Upper lobe of right lung (tissue), 1 donor: ENCODE measurements at regions not wholly inside any gene's neighbourhood (a gene's known extent, or its start where the extent isn't known, plus 50 kb on each side); places are given as distances from the start of the nearest gene placed in this dataset.

Source experiments
- ATAC-seq: fragments of 200-7000 bp; cut with Tn5 transposase; one replicate; pipeline ENCODE4 v1.9.1; 2020; ENCODE audit warnings: mild to moderate bottlenecking, moderate library complexity
- DNase-seq: peaks from one replicate; pipeline ENCODE4 v3.0.0-alpha.2; 2020
- H3K27ac ChIP-seq: fragments of 200-600 bp; one replicate; pipeline ENCODE4 v1.8.0; 2022
- H3K27me3 ChIP-seq: fragments of 200-600 bp; one replicate; pipeline ENCODE4 v1.8.0; 2022; ENCODE audit warnings: mild to moderate bottlenecking
- H3K36me3 ChIP-seq: fragments of 200-600 bp; one replicate; pipeline ENCODE4 v1.8.0; 2022
- H3K4me1 ChIP-seq: fragments of 200-600 bp; one replicate; pipeline ENCODE4 v1.8.0; 2022
- H3K4me3 ChIP-seq: fragments of 200-600 bp; one replicate; pipeline ENCODE4 v1.8.0; 2022; ENCODE audit warnings: mild to moderate bottlenecking
- H3K9me3 ChIP-seq: fragments of 200-600 bp; one replicate; pipeline ENCODE4 v1.8.0; 2022
- intact Hi-C: fragments of 100-400 bp; cut with DNase I; formaldehyde crosslinking; loops from one replicate; pipeline ENCODE4 v1.11.0; 2022
- TF ChIP-seq, protein P1 (sequence below): fragments of 200-600 bp; IDR thresholded peaks from one replicate; pipeline ENCODE4 v1.8.0; 2022; ENCODE audit warnings: antibody characterized with exemption
- donor health status: DM: no; HTN: yes; CAD: no; lungs with severe emphysema.

DNA sequence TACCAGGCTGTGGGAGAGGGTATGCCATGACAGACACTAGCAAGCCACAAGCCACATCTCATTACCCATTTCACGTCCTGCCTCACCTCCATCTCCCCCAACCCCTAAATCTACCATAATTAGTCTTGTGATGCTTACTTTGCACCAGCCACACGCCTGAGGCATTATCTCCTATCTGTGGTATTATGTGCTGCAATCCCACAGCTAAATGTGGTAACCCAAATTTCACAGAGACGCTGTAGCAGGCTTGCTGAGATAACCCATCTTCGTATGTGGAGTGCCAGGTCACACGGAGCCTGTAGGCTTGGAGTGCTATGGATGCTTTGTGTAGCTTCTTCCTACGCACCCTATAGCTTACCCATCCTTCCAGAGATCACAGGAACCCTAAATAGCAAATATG, 256.7 kb upstream of the KCNH8 start:
- TF ChIP-seq, protein P1, sequence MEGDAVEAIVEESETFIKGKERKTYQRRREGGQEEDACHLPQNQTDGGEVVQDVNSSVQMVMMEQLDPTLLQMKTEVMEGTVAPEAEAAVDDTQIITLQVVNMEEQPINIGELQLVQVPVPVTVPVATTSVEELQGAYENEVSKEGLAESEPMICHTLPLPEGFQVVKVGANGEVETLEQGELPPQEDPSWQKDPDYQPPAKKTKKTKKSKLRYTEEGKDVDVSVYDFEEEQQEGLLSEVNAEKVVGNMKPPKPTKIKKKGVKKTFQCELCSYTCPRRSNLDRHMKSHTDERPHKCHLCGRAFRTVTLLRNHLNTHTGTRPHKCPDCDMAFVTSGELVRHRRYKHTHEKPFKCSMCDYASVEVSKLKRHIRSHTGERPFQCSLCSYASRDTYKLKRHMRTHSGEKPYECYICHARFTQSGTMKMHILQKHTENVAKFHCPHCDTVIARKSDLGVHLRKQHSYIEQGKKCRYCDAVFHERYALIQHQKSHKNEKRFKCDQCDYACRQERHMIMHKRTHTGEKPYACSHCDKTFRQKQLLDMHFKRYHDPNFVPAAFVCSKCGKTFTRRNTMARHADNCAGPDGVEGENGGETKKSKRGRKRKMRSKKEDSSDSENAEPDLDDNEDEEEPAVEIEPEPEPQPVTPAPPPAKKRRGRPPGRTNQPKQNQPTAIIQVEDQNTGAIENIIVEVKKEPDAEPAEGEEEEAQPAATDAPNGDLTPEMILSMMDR: no peak
- H3K9me3 ChIP-seq: no peaks in the 10 kb centered on the region
- H3K4me3 ChIP-seq: no peak overlapping the region
- DNase-seq (no peak), ATAC-seq (no peak)
- intact Hi-C loops: no loop called here
- H3K36me3 ChIP-seq: no peaks in the 10 kb centered on the region
- no peaks in the 10 kb centered on the region for H3K27me3 ChIP-seq
- no peak overlapping the region for H3K27ac ChIP-seq
- H3K4me1 ChIP-seq: no peaks in the 10 kb centered on the region

DNA sequence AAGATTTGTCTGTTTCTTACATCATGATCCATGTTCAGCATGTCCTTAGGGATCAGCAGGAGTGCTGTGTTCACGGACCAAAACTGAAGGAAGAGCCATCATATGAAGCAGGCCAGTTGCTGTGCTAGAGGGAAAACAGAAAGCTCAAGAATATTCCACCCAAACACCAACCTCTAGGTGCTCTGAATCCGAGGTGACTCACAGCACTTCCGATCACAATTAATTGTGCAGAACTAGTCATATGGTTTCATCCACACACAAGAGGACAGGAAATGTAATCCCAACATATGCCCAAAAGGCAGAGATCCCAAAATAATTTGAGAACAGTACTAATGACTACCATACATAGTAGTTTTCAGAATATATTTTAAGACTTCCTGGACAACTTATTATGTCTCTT, 257.9 kb upstream of the KCNH8 start:
- no peak for DNase-seq
- H3K27ac ChIP-seq: no peak overlapping the region
- no peaks in the 10 kb centered on the region for H3K36me3 ChIP-seq
- intact Hi-C loops: no loop called here
- ATAC-seq: no peak
- H3K9me3 ChIP-seq: no peaks in the 10 kb centered on the region
- no peak overlapping the region for H3K4me3 ChIP-seq
- H3K4me1 ChIP-seq: no peaks in the 10 kb centered on the region
- H3K27me3 ChIP-seq: no peaks in the 10 kb centered on the region
- TF ChIP-seq, protein P1: no peak

DNA sequence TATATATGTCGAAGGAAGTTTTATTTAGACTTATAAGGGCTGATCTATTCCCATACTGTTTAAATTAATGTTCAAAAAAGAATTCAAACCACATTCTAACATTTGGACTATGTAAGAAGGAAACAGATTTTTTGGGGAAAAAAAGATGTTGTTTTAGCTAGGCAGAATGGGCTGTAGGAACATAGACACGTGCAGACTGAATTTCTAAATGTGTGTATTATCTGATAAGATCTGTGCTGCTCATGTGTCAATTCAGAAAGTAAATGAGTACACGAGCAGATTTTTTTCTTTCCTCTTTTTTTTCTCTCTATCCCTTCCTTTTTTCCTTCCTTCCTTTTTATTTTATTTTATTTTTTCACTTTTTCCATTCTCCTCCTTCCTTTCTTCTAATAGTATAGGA, 259.5 kb upstream of the KCNH8 start:
- intact Hi-C loops: no loop called here
- no peaks in the 10 kb centered on the region for H3K4me1 ChIP-seq
- no peak overlapping the region for H3K27ac ChIP-seq
- H3K36me3 ChIP-seq: no peaks in the 10 kb centered on the region
- H3K27me3 ChIP-seq: no peaks in the 10 kb centered on the region
- TF ChIP-seq, protein P1: no peak
- no peak overlapping the region for H3K4me3 ChIP-seq
- DNase-seq (no peak), ATAC-seq (no peak)
- H3K9me3 ChIP-seq: no peaks in the 10 kb centered on the region

DNA sequence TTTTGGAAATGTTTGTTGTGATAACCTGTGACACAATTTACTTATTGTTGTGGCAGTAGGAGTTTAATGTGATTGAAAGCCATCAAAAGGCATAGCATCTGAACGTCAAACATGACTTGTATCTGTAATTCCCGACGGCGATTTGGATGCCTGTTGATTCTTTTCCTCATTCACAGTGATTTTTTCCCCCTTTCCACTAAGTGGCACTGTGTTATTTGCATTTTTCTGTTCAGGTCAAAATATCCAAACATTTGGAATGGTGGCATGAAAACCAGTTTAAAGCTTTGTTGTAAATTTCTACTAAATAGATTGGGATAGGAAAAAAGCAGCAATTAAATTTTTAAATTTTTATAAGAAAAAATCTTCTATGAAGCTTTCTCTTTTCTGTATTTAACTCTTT, 259.9 kb upstream of the KCNH8 start:
- no peak overlapping the region for H3K27ac ChIP-seq
- no peak for ATAC-seq
- intact Hi-C loops: no loop called here

DNA sequence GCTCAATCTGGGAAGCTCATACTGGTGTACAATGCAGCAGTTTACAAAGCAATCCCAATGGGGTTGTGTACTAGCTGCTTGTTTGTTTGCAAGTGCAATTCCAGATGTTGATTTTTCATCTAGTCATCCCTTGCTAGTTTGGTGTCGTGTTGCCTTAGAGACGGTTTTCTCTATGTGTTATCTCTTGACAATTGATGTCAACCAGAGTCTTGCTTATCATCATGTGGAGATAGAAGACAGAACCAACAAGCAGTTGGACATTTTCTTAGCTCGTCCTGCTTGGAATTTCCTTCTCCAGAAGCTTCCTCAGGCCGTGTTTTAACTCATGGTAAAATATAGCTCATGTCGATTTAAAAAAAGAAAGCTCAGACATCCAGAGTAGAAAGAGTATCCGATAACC, 262.0 kb upstream of the KCNH8 start:
- H3K27ac ChIP-seq: no peak overlapping the region
- H3K4me3 ChIP-seq: no peak overlapping the region
- no peaks in the 10 kb centered on the region for H3K36me3 ChIP-seq
- no peaks in the 10 kb centered on the region for H3K27me3 ChIP-seq
- TF ChIP-seq, protein P1: no peak
- no peaks in the 10 kb centered on the region for H3K4me1 ChIP-seq
- no peaks in the 10 kb centered on the region for H3K9me3 ChIP-seq
- ATAC-seq (no peak), DNase-seq (no peak)
- intact Hi-C loops: no loop called here

More for the DNA sequence above, 259.9 kb upstream of the KCNH8 start:
- H3K9me3 ChIP-seq: no peaks in the 10 kb centered on the region
- H3K4me3 ChIP-seq: no peak overlapping the region
- no peaks in the 10 kb centered on the region for H3K36me3 ChIP-seq
- TF ChIP-seq, protein P1: no peak
- H3K27me3 ChIP-seq: no peaks in the 10 kb centered on the region
- H3K4me1 ChIP-seq: no peaks in the 10 kb centered on the region
- DNase-seq: no peak

DNA sequence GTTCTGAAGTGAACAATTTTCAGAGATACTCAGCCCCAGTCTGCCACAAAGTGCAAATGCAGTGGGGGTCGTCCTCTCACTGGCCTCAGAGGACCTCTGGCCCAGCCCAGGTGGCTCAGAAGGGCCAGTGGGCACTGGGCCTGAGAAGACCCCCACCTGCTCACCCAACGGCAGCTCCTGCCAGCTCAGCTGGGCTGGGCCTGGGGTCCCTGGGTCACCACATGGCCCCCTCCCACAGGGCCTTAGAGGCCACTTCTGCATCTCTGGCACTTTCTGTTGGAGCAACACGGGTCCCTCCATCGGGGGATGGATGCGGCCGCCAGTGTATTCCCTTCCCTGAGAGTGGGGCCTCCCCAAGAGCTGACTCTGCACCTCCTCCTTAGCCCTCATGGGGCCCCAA, 262.7 kb upstream of the KCNH8 start:
- DNase-seq (no peak), ATAC-seq (no peak)
- Histone ChIP-seq H3K9me3 (no peaks in the 10 kb centered on the region), H3K4me3 (no peak overlapping the region), H3K36me3 (no peaks in the 10 kb centered on the region), H3K27ac (no peak overlapping the region), H3K27me3 (no peaks in the 10 kb centered on the region), H3K4me1 (no peaks in the 10 kb centered on the region)
- intact Hi-C loops: no loop called here
- TF ChIP-seq, protein P1: no peak
